ENCODE measurements at regions not wholly inside any gene's neighbourhood (a gene's known extent, or its start where the extent isn't known, plus 50 kb on each side); places are given as distances from the start of the nearest gene placed in this dataset.

GRCh38 chr11:42179216-42179615, 719.8 kb upstream of the LRRC4C start:
- TF ChIP-seq ZNF274 (IDR thresholded peaks at IDR 0.05; ENCODE audit: low read depth, low read length): no peak
- no peak for TF ChIP-seq SUZ12 (IDR thresholded peaks at IDR 0.05; ENCODE audit: extremely low read depth, insufficient read depth, insufficient read length)
- TF ChIP-seq YY1 (IDR thresholded peaks at IDR 0.05; ENCODE audit: insufficient read depth, insufficient read length): no peak

Measured in NT2/D1 (cell line).